ENCODE measurements at regions not wholly inside any gene's neighbourhood (a gene's known extent, or its start where the extent isn't known, plus 50 kb on each side); places are given as distances from the start of the nearest gene placed in this dataset.

GRCh38 chr4:141307241-141307689, 86.6 kb downstream of the ZNF330 start:
- TF ChIP-seq POLR2AphosphoS5 (IDR thresholded peaks at IDR 0.05; ENCODE audit: borderline replicate concordance, low read depth, low read length), result no peak
- no peak for TF ChIP-seq EZH2 (IDR thresholded peaks at IDR 0.05)
- no peak for TF ChIP-seq FOXP2 (optimal IDR thresholded peaks at IDR 0.05; ENCODE audit: control extremely low read depth, extremely low read length, insufficient read depth)

Measured in SK-N-MC (cell line).